K562 (cell line): ENCODE measurements at regions not wholly inside any gene's neighbourhood (a gene's known extent, or its start where the extent isn't known, plus 50 kb on each side); places are given as distances from the start of the nearest gene placed in this dataset.

ENCODE experiments used
- ATAC-seq: fragments of 200-7000 bp; cut with Tn5 transposase; 3 replicates; pipeline ENCODE4 v1.9.1; 2020; ENCODE audit warnings: moderate library complexity
- BruUV-seq: library from RNA; stranded (reverse); fragments of 400-500 nt; replicated peaks from 2 replicates; lab custom pipeline; 2021; lab: Mats Ljungman, UMichigan
- CTCF ChIA-PET: fragments of 300-600 bp; formaldehyde crosslinking; extraction: SDS; loops from one replicate; lab custom pipeline; 2021; ENCODE audit warnings: low intra/inter-chr PET ratio; lab: Yijun Ruan, JAX
- POLR2A ChIA-PET: fragments of 300-600, 350-650 bp; sonication (Branson Sonifier 250); formaldehyde crosslinking; extraction: SDS; loops from one replicate; lab custom pipeline; 2021; ENCODE audit warnings: antibody characterized with exemption, inconsistent platforms; lab: Yijun Ruan, JAX
- DNase-seq, 4 experiments: peaks; one replicate each; pipeline versions ENCODE4 v3.0.0 to v3.0.0-alpha.2; 2011 to 2018; ENCODE audit warnings: low spot score in 3 of 4, mixed read lengths in 3 of 4; ENCODE audit errors: extremely low read depth in 1 of 4
- FAIRE-seq: peaks from 2 replicates; lab custom pipeline; 2011; peaks lifted over from hg19 to GRCh38; lab: Jason Lieb, UNC
- H2AFZ ChIP-seq: 2 replicates; pipeline ENCODE4 v1.6.0; 2011; ENCODE audit warnings: low read depth, low read length, control low read depth, inconsistent platforms
- H3K27ac ChIP-seq: fragments of 200-600 bp; 3 replicates; pipeline ENCODE4 v1.8.0; 2011; ENCODE audit warnings: low read depth, mild to moderate bottlenecking, control low read depth, inconsistent platforms, low read length, moderate library complexity, mixed read lengths; ENCODE audit errors: extremely low read depth
- H3K27me3 ChIP-seq, 2 experiments: fragments of 300-600 bp in 1 of 2; 2 replicates in 1 of 2; 3 replicates in 1 of 2; pipeline versions ENCODE4 v1.6.0 to v1.8.0; 2011; ENCODE audit warnings: inconsistent platforms in 2 of 2, low read length in 2 of 2, mild to moderate bottlenecking in 1 of 2, mixed read lengths in 1 of 2, moderate library complexity in 1 of 2; ENCODE audit not compliant: control insufficient read depth in 2 of 2, insufficient read depth in 2 of 2
- H3K36me3 ChIP-seq: fragments of 300-600 bp; 3 replicates; pipeline ENCODE4 v1.8.0; 2011; ENCODE audit warnings: mild to moderate bottlenecking, low read length, inconsistent platforms; ENCODE audit not compliant: control insufficient read depth, insufficient read depth
- H3K4me1 ChIP-seq, 2 experiments: fragments of 200-600 bp in 1 of 2; replicated peaks in 1 of 2; 2 replicates in 1 of 2; 3 replicates in 1 of 2; pipeline versions ENCODE4 v1.5.1 to v1.8.0; 2011; ENCODE audit warnings: inconsistent platforms in 2 of 2, low read length in 2 of 2, mild to moderate bottlenecking in 1 of 2, mixed read lengths in 1 of 2, moderate library complexity in 1 of 2; ENCODE audit not compliant: control insufficient read depth in 2 of 2, insufficient read depth in 2 of 2
- H3K4me2 ChIP-seq: 2 replicates; pipeline ENCODE4 v1.6.1; 2011; ENCODE audit warnings: low read length, control low read depth, inconsistent platforms, mixed read lengths; ENCODE audit not compliant: insufficient read depth
- H3K4me3 ChIP-seq: fragments of 200-600 bp; sonication (generic), shearing (Covaris generic); 2 replicates; pipeline ENCODE4 v1.5.1; 2016; ENCODE audit warnings: control low read depth, inconsistent platforms
- H3K79me2 ChIP-seq: fragments of 200-600 bp; 3 replicates; pipeline ENCODE4 v1.8.0; 2011; ENCODE audit warnings: low read length, inconsistent platforms; ENCODE audit not compliant: control insufficient read depth, insufficient read depth
- H3K9ac ChIP-seq, 2 experiments: 2 replicates each; pipeline versions ENCODE4 v1.6.0 to v1.6.1; 2011; ENCODE audit warnings: low read depth in 2 of 2, low read length in 2 of 2, control low read depth in 1 of 2, inconsistent platforms in 1 of 2, mild to moderate bottlenecking in 1 of 2, mixed read lengths in 1 of 2; ENCODE audit not compliant: insufficient read depth in 1 of 2
- H3K9me1 ChIP-seq: one replicate; pipeline ENCODE4 v1.6.0; 2011; ENCODE audit warnings: inconsistent platforms, mild to moderate bottlenecking, low read length, moderate library complexity; ENCODE audit not compliant: control insufficient read depth, insufficient read depth
- H3K9me3 ChIP-seq: replicated peaks from 2 replicates; pipeline ENCODE4 v1.5.1; 2011; ENCODE audit warnings: low read depth, low read length, inconsistent platforms; ENCODE audit not compliant: control insufficient read depth, insufficient read depth
- H4K20me1 ChIP-seq: replicated peaks from 2 replicates; pipeline ENCODE4 v1.6.1; 2011; ENCODE audit warnings: low read length, inconsistent platforms, mixed read lengths; ENCODE audit not compliant: control insufficient read depth, insufficient read depth
- ATF3 ChIP-seq, 2 experiments: fragments of 450-650 bp in 1 of 2; sonication (generic) in 1 of 2; formaldehyde crosslinking in 1 of 2; IDR thresholded peaks in 1 of 2; conservative IDR thresholded peaks in 1 of 2; 2 replicates each; pipeline versions ENCODE4 v1.6.1 to v1.8.1; 2016 to 2023; ENCODE audit warnings: mild to moderate bottlenecking in 2 of 2, moderate library complexity in 2 of 2, inconsistent platforms in 1 of 2, missing genetic modification reagents in 1 of 2
- CBFA2T2 ChIP-seq: fragments of 450-650 bp; conservative IDR thresholded peaks from 2 replicates; pipeline ENCODE4 v1.6.1; 2017; ENCODE audit warnings: mild to moderate bottlenecking
- EGR1 ChIP-seq: fragments of 450-650 bp; conservative IDR thresholded peaks from 2 replicates; pipeline ENCODE4 v1.6.1; 2017; ENCODE audit warnings: mild to moderate bottlenecking
- FOSL1 ChIP-seq: fragments of 200-800 bp; sonication (Bioruptor generic); conservative IDR thresholded peaks from 2 replicates; pipeline ENCODE4 v1.6.1; 2016; ENCODE audit warnings: missing genetic modification characterization, missing compliant biosample characterization
- GABPB1 ChIP-seq: sonication (generic); formaldehyde crosslinking; IDR thresholded peaks from 2 replicates; pipeline ENCODE4 v1.8.0; 2022; ENCODE audit warnings: mild to moderate bottlenecking, missing genetic modification reagents
- JUND ChIP-seq, 2 experiments: IDR thresholded peaks; 2 replicates in 1 of 2; 3 replicates in 1 of 2; pipeline ENCODE4 v1.6.1; 2011; ENCODE audit warnings: borderline replicate concordance in 2 of 2, low read depth in 2 of 2, low read length in 2 of 2, improper control_type of control experiment in 1 of 2, missing biosample characterization in 1 of 2, missing genetic modification characterization in 1 of 2, missing genetic modification reagents in 1 of 2
- MCM2 ChIP-seq: fragments of 450-650 bp; IDR thresholded peaks from 2 replicates; pipeline ENCODE4 v1.6.1; 2017; ENCODE audit warnings: low read depth, mild to moderate bottlenecking
- PBX2 ChIP-seq, 2 experiments: IDR thresholded peaks in 1 of 2; conservative IDR thresholded peaks in 1 of 2; 2 replicates each; pipeline ENCODE4 v1.6.1; 2016; ENCODE audit warnings: low read depth in 2 of 2, mild to moderate bottlenecking in 1 of 2, missing compliant biosample characterization in 1 of 2, missing genetic modification characterization in 1 of 2, moderate library complexity in 1 of 2
- TEAD1 ChIP-seq, 2 experiments: fragments of 450-650 bp in 1 of 2; sonication (generic) in 1 of 2; formaldehyde crosslinking; IDR thresholded peaks; 2 replicates each; pipeline versions ENCODE4 v1.4.0 to v1.8.0; 2020 to 2022; ENCODE audit warnings: mild to moderate bottlenecking in 2 of 2, missing genetic modification reagents in 1 of 2
- TGIF2 ChIP-seq: sonication (generic); formaldehyde crosslinking; IDR thresholded peaks from 2 replicates; pipeline ENCODE4 v1.8.1; 2022; ENCODE audit warnings: mild to moderate bottlenecking, missing genetic modification reagents, moderate library complexity
- ZBTB1 ChIP-seq: sonication (generic); formaldehyde crosslinking; IDR thresholded peaks from 2 replicates; pipeline ENCODE4 v1.8.1; 2023; ENCODE audit warnings: missing genetic modification reagents, low read depth, mild to moderate bottlenecking, borderline replicate concordance
- WGBS: fragments of 100-300 bp; shearing (Covaris generic); methylation state at CpG from one replicate; pipeline ENCODE4 v1.1.6; 2016; ENCODE audit warnings: low coverage, mixed read lengths; ENCODE audit not compliant: insufficient coverage; ENCODE audit errors: missing lambda C conversion rate; 5-methylcytosine and 5-hydroxymethylcytosine counted together
- in situ Hi-C: fragments of 300-500 bp; cut with MboI; formaldehyde crosslinking; loops from 4 replicates; pipeline ENCODE4 v1.15.0; 2018; ENCODE audit warnings: inconsistent platforms, mixed read lengths
- intact Hi-C: fragments of 100-400 bp; cut with micrococcal nuclease; formaldehyde crosslinking; loops from 2 replicates; pipeline ENCODE4 v1.14.2; 2022
- TF ChIP-seq, protein P1 (sequence below): sonication (generic); formaldehyde crosslinking; IDR thresholded peaks from 2 replicates; pipeline ENCODE4 v1.9.0; 2022; ENCODE audit warnings: mild to moderate bottlenecking, missing genetic modification reagents
- TF ChIP-seq, protein P2 (sequence below): sonication (generic); formaldehyde crosslinking; IDR thresholded peaks from 2 replicates; pipeline ENCODE4 v1.9.0; 2022; ENCODE audit warnings: mild to moderate bottlenecking, missing genetic modification reagents

DNA sequence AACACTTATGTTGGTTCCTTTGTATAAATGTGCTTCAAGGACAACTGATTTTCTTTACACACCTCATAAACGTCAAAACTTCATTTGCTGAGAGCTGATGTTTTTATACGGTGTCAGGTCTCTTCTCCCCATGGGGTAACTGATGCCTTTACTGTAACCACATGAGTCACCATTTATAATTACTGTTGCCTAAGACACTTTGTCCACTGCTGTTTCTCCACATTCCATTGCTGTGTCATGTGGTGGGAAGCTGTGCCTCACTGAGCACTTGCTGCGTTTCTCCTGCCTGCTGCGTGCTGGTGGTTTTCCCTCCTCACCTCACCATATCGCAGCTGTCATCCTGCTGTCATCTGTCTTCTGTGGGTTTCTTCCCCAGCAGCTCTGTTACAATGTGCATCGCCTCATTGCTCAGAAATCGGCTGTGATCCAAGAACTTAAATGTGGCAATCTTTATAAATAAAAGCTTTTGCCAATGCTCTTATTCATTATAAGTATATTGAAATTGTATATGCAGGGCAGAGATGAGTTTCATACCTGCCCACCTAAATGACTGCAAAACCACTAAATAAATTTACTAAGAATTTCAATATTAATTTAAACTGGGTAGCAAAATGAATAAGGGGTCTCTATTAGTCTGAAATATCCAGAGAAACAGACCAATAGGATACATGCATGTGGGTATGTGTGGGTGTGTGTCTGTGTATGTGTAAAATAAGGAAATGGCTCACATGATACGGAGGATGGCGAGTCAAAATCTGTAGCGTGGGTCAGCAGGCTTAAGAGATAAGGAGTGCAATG is 547.0 kb upstream of the SLITRK5 start:
- Histone ChIP-seq H3K4me3 (no peak overlapping the region), H3K27ac (no peak overlapping the region), H3K4me2 (no peak overlapping the region), H3K9me3 (no peaks in the 10 kb centered on the region; the same call in 1 of the 2 replicates), H3K36me3 (no peaks in the 10 kb centered on the region), H3K4me1 (no peaks in the 10 kb centered on the region), H3K27me3 (no peaks in the 10 kb centered on the region), H3K9ac (no peak overlapping the region), H3K9me1 (no peaks in the 10 kb centered on the region), H4K20me1 (no peaks in the 10 kb centered on the region), H2AFZ (no peak overlapping the region), H3K79me2 (no peaks in the 10 kb centered on the region)
- ChIA-PET POLR2A (no interaction called here), CTCF (no interaction called here)
- ATAC-seq (peak; percentile 55), DNase-seq (peak in 2 of 4 experiments; percentile 1 to 48), FAIRE-seq (no peak)
- in situ Hi-C loops (no loop called here), intact Hi-C loops (no loop called here)
- no TSS peak for BruUV-seq
- 1% methylated on average over 8 of the region's 10 CpGs for WGBS
- TF ChIP-seq TEAD1 (CRISPR knock-in tag; IDR thresholded peaks at IDR 0.05) (peak in 1 of 2 experiments; percentile 36; a peak in 1 of 4 replicates), PBX2 (CRISPR knock-in tag; IDR thresholded peaks at IDR 0.05; ENCODE audit: low read depth) (no peak), PBX2 (tag; conservative IDR thresholded peaks at IDR 0.05; ENCODE audit: low read depth) (peak; percentile 56), GABPB1 (peak; percentile 47; the same call in 1 of the 2 replicates), JUND (IDR thresholded peaks at IDR 0.05; ENCODE audit: borderline replicate concordance, low read depth, low read length) (0 out of 2 replicates have a peak, but pooled peaks have one; percentile 21), JUND (tag; IDR thresholded peaks at IDR 0.05; ENCODE audit: borderline replicate concordance, low read depth, low read length) (no peak), MCM2 (no peak), TGIF2 (0 out of 2 replicates have a peak, but pooled peaks have one; percentile 17), CBFA2T2 (0 out of 2 replicates have a peak, but pooled peaks have one; percentile 5), ZBTB1 (CRISPR knock-in tag) (peak; percentile 99), ATF3 (IDR thresholded peaks at IDR 0.05) (peak; percentile 33; the same call in 1 of the 2 replicates), ATF3 (CRISPR knock-in tag; conservative IDR thresholded peaks at IDR 0.05) (no peak), EGR1 (0 out of 2 replicates have a peak, but pooled peaks have one; percentile 10), FOSL1 (tag) (peak; percentile 79)
- TF ChIP-seq, protein P1, sequence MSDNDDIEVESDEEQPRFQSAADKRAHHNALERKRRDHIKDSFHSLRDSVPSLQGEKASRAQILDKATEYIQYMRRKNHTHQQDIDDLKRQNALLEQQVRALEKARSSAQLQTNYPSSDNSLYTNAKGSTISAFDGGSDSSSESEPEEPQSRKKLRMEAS (CRISPR knock-in tag), result peak; percentile 66
- TF ChIP-seq, protein P2, sequence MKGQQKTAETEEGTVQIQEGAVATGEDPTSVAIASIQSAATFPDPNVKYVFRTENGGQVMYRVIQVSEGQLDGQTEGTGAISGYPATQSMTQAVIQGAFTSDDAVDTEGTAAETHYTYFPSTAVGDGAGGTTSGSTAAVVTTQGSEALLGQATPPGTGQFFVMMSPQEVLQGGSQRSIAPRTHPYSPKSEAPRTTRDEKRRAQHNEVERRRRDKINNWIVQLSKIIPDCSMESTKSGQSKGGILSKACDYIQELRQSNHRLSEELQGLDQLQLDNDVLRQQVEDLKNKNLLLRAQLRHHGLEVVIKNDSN (CRISPR knock-in tag), result peak; percentile 63
